Esophagus (tissue), 2 donors: ENCODE measurements at regions not wholly inside any gene's neighbourhood (a gene's known extent, or its start where the extent isn't known, plus 50 kb on each side); places are given as distances from the start of the nearest gene placed in this dataset.
"Not testable (repeated sequence)": the region's sequence is repeated elsewhere in the genome, so short reads cannot be mapped to it uniquely, and the experiment has no call there.

ENCODE experiments used
- H3K27ac ChIP-seq, 2 donors: one replicate each; pipeline ENCODE4 v1.5.1; 2013; ENCODE audit warnings: low read depth in 2 of 2, mild to moderate bottlenecking in 2 of 2, inconsistent platforms in 1 of 2, low read length in 1 of 2, moderate library complexity in 1 of 2
- H3K27me3 ChIP-seq, 2 donors: one replicate each; pipeline ENCODE4 v1.6.1; 2013; ENCODE audit warnings: low read length in 2 of 2, control low read depth in 1 of 2, mild to moderate bottlenecking in 1 of 2; ENCODE audit not compliant: insufficient read depth in 2 of 2, control insufficient read depth in 1 of 2
- H3K36me3 ChIP-seq, 2 donors: one replicate each; pipeline ENCODE4 v1.6.1; 2013; ENCODE audit warnings: low read length in 1 of 2; ENCODE audit not compliant: control insufficient read depth in 2 of 2, insufficient read depth in 2 of 2
- H3K4me1 ChIP-seq, 2 donors: one replicate each; pipeline ENCODE4 v1.6.1; 2013; ENCODE audit warnings: low read length in 1 of 2; ENCODE audit not compliant: control insufficient read depth in 2 of 2, insufficient read depth in 2 of 2
- H3K4me3 ChIP-seq, 2 donors: one replicate each; pipeline ENCODE4 v1.5.1; 2013; ENCODE audit warnings: low read length in 2 of 2, mild to moderate bottlenecking in 2 of 2, low read depth in 1 of 2, moderate library complexity in 1 of 2
- H3K9me3 ChIP-seq, 2 donors: one replicate each; pipeline ENCODE4 v1.6.1; 2013; ENCODE audit warnings: mild to moderate bottlenecking in 2 of 2, low read depth in 1 of 2, low read length in 1 of 2, moderate library complexity in 1 of 2; ENCODE audit not compliant: control insufficient read depth in 2 of 2, insufficient read depth in 1 of 2
- WGBS, 2 donors: extraction: QIAGEN DNeasy Blood & Tissue Kit; methylation state at CpG; one replicate each; pipeline ENCODE4 v1.1.7; 2013; 5-methylcytosine and 5-hydroxymethylcytosine counted together
- donor health status: healthy with polysubstance abuse.
- donor health status: Bipolar disorder and iron deficiency.

DNA sequence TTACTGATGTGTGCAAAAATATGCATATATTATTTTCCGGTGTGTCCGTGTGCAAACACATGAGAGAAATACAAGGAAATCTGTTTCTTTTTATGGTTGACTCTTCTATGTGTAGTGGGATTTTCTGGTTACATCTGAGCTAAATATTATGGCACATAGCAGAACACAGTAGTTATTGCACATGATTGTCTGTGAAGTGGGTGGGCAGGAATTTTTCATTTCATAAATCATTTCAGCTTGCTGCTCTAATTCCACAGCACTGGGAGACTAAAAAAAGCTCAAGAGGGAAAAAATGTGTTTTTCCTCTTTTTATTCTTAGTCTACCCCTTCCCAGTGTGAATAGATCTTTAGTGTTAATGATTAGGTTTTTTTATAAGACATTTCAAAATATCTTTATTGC, 197.9 kb downstream of the MBL2 start:
- Histone ChIP-seq H3K9me3 (no peaks in the 10 kb centered on the region), H3K36me3 (no peaks in the 10 kb centered on the region), H3K4me3 (no peak overlapping the region), H3K27me3 (no peaks in the 10 kb centered on the region), H3K27ac (no peak overlapping the region), H3K4me1 (no peaks in the 10 kb centered on the region)
- WGBS, 2 donors, result 63 to 76% methylated on average over 2 of the region's 2 CpGs

DNA sequence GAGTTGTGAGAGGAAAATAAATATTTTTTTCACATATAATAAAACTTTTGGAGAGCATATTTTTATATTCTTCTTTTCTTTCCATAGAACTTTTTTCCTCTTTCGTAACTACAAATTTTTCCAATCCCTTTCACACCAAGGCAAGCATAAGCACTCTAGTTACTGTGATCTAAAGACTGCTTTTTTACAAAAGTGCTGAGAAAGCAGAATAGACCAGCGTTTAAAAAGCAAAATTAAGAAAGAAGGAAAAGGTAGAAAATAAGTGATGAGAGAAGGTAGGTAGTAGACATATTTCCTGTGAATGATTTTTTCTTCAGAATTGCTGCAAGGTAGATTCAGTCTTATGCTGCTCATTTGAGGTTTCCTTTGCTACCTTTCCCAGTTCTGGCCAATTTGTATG, 195.5 kb downstream of the MBL2 start:
- Histone ChIP-seq H3K27me3 (no peaks in the 10 kb centered on the region), H3K9me3 (no peaks in the 10 kb centered on the region), H3K4me3 (no peak overlapping the region), H3K36me3 (no peaks in the 10 kb centered on the region), H3K4me1 (no peaks in the 10 kb centered on the region), H3K27ac (no peak overlapping the region)
- WGBS, 2 donors, result 87 to 88% methylated on average over 2 of the region's 2 CpGs

DNA sequence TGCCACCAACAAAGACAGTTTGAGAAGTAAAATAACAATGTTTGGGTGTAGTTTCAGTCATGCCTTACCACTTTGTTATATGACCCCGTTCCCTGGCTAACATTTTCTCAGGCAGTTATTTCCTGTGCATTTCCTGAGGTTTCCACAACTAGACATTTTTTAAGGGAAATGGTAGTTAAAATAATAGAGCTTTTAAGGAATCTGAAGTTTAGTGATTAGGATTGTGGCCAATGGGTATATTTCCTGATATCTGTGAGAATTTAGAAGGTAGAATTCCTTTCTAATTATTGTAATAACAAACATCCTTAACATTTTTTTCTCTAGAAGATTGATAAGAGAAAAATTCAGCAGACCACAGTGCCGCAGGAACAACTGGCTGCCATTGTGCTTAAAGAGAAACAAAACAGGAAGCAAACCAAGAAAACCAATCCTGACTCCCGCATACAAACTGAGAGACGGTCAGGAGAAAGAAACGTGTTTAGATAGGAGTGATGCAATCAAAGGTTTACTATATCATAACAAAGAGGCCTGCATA, 193.6 kb downstream of the MBL2 start:
- WGBS, 2 donors, result 35 to 39% methylated on average over 5 of the region's 5 CpGs
- Histone ChIP-seq H3K9me3 (no peaks in the 10 kb centered on the region), H3K4me1 (no peaks in the 10 kb centered on the region), H3K36me3 (no peaks in the 10 kb centered on the region), H3K27me3 (no peaks in the 10 kb centered on the region), H3K27ac (no peak overlapping the region), H3K4me3 (no peak overlapping the region)

DNA sequence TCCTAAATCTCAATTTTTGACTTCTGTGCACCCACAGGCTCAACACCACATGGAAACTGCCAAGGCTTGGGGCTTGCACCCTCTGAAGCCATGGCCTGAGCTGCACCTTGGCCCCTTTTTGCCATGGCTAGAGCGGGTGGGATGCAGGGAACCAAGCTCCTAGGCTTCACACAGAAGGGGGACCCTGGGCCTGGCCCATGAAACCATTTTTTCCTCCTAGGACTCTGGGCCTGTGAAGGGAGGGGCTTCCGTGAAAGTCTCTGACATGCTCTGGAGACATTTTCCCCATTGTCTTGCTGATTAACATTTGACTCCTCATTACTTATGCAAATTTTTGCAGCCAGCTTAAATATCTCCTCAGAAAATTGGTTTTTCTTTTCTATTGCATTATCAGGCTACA, 190.9 kb downstream of the MBL2 start:
- not testable (repeated sequence) for H3K4me3 ChIP-seq, H3K9me3 ChIP-seq, H3K27me3 ChIP-seq, H3K36me3 ChIP-seq, H3K4me1 ChIP-seq, H3K27ac ChIP-seq
- WGBS, 2 donors, result 70 to 71% methylated on average over 2 of the region's 2 CpGs

DNA sequence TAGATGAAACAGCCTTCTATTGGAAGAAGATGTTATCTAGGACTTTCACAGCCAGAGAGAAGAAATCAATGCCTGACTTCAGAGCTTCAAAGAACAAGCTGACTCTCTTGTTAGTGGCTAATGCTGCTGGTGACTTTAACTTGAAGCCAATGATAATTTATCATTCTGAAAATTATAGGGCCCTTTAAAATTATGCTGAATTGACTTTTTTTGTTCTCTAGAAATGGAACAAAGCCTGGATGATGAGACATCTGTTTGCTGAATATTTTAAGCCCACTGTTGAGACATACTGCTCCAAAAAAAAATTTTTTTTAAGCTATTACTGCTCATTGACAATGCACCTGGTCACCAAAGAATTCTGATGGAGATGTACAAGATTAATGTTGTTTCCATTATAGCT, 189.2 kb downstream of the MBL2 start:
- H3K27ac ChIP-seq, result no peak overlapping the region
- H3K27me3 ChIP-seq, result no peaks in the 10 kb centered on the region
- H3K36me3 ChIP-seq, result no peaks in the 10 kb centered on the region
- H3K4me3 ChIP-seq, result no peak overlapping the region
- no peaks in the 10 kb centered on the region for H3K9me3 ChIP-seq
- no peaks in the 10 kb centered on the region for H3K4me1 ChIP-seq

DNA sequence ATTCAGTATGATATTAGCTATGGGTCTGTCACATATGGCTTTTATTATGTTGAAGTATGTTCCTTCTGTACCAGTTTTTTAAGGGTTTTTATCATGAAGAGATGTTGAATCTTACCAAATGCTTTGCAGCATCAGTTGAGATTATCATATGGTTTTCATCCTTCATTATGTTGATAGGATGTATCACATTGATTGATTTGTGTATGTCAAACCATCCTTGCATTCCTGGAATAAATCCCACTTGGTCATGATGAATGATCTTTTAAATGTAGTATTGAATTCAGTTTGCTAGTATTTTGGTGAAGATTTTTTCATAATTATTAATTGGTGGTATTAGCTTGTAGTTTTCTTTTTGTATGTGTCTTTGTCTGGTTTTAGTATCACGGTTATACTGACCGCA, 185.9 kb downstream of the MBL2 start:
- 91 to 94% methylated on average over 2 of the region's 2 CpGs for WGBS, 2 donors
- Histone ChIP-seq H3K4me1 (no peaks in the 10 kb centered on the region), H3K27ac (no peak overlapping the region), H3K4me3 (no peak overlapping the region), H3K27me3 (no peaks in the 10 kb centered on the region), H3K9me3 (peaks cover 0 to 3% of the 10 kb centered on the region in 2 donors), H3K36me3 (no peaks in the 10 kb centered on the region)

DNA sequence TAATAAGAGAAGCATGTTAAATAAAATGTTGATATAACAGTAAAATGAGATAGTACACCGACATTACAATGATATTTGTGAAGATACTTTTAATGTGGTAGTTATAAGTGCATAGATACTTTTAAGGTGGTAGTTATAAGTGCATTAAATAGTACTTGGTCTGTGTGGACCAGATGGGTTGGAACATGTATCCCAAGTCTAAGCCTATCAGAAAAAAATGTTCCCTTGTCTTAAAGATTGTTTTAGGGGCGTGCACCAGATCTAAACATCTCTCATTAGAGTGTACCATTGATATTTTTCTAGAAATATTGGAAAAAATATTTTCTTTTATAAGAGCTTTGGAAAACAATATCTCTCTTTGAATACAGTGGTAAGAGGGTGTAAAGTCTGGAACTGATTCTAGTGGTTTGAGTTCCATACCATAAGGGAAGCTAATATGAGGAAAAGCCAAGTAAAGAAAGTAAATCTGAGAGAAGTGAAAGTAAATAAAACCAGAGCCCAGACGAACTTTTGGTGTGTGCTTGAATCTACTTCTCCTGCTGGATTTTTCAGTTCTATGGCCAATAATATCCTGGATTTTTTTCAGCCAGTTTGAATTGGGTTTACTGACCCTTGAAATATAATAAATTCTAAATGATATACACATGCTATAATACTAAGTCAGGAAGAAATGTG, 175.3 kb downstream of the MBL2 start:
- Histone ChIP-seq H3K36me3 (no peaks in the 10 kb centered on the region), H3K4me1 (no peaks in the 10 kb centered on the region), H3K9me3 (no peaks in the 10 kb centered on the region), H3K27ac (no peak overlapping the region), H3K27me3 (no peaks in the 10 kb centered on the region), H3K4me3 (no peak overlapping the region)
- WGBS, 2 donors, result 58 to 61% methylated on average over 3 of the region's 3 CpGs

DNA sequence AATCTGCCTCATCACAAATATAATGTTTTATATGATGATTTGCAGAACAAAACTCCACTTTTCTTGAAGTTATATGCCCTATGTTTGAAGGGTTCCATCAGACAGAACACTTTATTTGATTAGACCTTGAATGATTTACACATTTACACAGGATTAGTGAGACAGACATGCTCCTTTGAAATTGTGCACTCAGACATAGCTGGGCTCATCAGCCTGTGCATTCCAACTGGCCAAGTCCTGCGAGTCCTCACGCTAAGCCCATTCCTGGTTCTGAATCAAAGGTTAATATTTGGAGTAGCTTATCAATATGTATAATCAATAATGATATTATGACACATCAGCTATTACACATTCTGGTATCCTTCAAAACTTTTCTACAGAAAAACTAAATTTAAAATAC, 173.6 kb downstream of the MBL2 start:
- no peak overlapping the region for H3K27ac ChIP-seq
- no peaks in the 10 kb centered on the region for H3K4me1 ChIP-seq

DNA sequence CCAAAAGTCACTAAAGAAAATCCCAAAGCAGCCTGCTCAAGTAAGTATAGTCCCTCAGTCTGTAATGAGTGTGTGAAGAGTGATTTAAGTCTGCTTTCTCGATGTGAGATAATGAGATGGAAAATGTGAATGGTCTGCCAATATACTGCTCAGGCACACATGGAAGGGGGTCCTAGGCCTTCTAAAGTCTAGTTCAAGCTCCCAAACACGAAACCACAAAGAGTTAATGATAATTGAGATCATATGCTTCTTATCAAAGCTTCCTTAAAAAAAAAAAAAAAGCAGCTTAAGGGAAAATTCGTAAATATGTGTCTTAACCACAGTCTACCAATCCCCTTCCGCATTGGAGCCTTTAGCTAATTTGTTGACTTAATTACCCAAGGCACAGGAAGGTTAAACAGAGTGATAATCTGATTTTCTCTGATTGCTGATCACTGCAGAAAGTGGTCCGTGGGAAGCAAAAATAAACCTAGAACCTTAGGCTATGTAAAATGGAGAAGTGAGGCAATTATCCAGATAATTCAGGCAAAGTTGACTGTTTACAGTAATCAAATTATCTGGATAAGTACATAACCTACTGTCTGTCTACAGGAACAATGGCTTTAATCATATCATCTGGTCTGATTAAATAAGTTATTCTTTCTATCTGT, 172.9 kb downstream of the MBL2 start:
- Histone ChIP-seq H3K27ac (no peak overlapping the region), H3K4me1 (no peaks in the 10 kb centered on the region), H3K9me3 (no peaks in the 10 kb centered on the region), H3K4me3 (no peak overlapping the region), H3K27me3 (no peaks in the 10 kb centered on the region), H3K36me3 (no peaks in the 10 kb centered on the region)
- WGBS, 2 donors, result 55 to 61% methylated on average over 5 of the region's 5 CpGs

More for the DNA sequence above, 173.6 kb downstream of the MBL2 start:
- 71 to 78% methylated on average over 2 of the region's 2 CpGs for WGBS, 2 donors
- no peaks in the 10 kb centered on the region for H3K36me3 ChIP-seq
- H3K27me3 ChIP-seq, result no peaks in the 10 kb centered on the region
- H3K9me3 ChIP-seq, result no peaks in the 10 kb centered on the region
- no peak overlapping the region for H3K4me3 ChIP-seq

DNA sequence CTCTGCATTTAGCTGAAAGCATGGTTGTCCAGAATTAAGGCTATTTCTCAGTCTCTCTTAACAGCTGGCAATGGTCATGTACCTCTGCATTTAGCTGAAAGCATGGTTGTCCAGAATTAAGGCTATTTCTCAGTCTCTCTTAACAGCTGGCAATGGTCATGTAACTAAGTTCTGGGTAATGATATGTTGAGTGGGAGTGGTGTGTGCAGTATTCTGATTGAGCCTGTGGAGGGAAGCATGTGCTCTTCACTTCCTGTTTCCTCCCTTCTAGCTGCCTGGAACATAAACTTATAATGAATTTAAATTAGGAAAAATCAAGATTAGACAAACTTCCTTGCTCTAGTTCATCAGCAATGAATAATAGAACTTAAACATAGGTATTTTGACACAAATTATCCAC, 168.5 kb downstream of the MBL2 start:
- not testable (repeated sequence) for H3K27me3 ChIP-seq, H3K4me3 ChIP-seq, H3K36me3 ChIP-seq, H3K4me1 ChIP-seq, H3K9me3 ChIP-seq, H3K27ac ChIP-seq
